GM19397 (cell line): ENCODE measurements at regions not wholly inside any gene's neighbourhood (a gene's known extent, or its start where the extent isn't known, plus 50 kb on each side); places are given as distances from the start of the nearest gene placed in this dataset.

ENCODE experiments used
- ATAC-seq: cut with Tn5 transposase; IDR thresholded peaks from one replicate; pipeline ENCODE4 v1.9.1; 2021; ENCODE audit warnings: mild to moderate bottlenecking, moderate library complexity; ENCODE audit not compliant: unreplicated experiment

- ATAC-seq: no peak
Observed at GRCh38 chr12:77435446-77436091, 370.2 kb upstream of the E2F7 start.

- no peak for ATAC-seq
Observed at GRCh38 chr12:77433799-77434198, 368.4 kb upstream of the E2F7 start.

GRCh38 chr12:77429426-77429825, 364.1 kb upstream of the E2F7 start:
- no peak for ATAC-seq

GRCh38 chr12:77421152-77421551, 355.8 kb upstream of the E2F7 start:
- no peak for ATAC-seq

GRCh38 chr12:77409551-77409950, 344.2 kb upstream of the E2F7 start:
- no peak for ATAC-seq

GRCh38 chr12:77407931-77408330, 342.6 kb upstream of the E2F7 start:
- no peak for ATAC-seq

GRCh38 chr12:77406219-77406905, 341.0 kb upstream of the E2F7 start:
- ATAC-seq: no peak

- ATAC-seq: no peak
Observed at GRCh38 chr12:77402716-77403115, 337.3 kb upstream of the E2F7 start.

- no peak for ATAC-seq
Observed at GRCh38 chr12:77401770-77402081, 336.4 kb upstream of the E2F7 start.

- ATAC-seq: no peak
Observed at GRCh38 chr12:77401064-77401769, 335.8 kb upstream of the E2F7 start.

- ATAC-seq: no peak
Observed at GRCh38 chr12:77392467-77393088, 327.2 kb upstream of the E2F7 start.

GRCh38 chr12:77388445-77389265, 323.3 kb upstream of the E2F7 start:
- no peak for ATAC-seq

- ATAC-seq: no peak
Observed at GRCh38 chr12:77387671-77388070, 322.3 kb upstream of the E2F7 start.

GRCh38 chr12:77387214-77387613, 321.8 kb upstream of the E2F7 start:
- ATAC-seq: no peak

GRCh38 chr12:77384941-77385340, 319.6 kb upstream of the E2F7 start:
- no peak for ATAC-seq

- no peak for ATAC-seq
Observed at GRCh38 chr12:77382096-77382742, 316.9 kb upstream of the E2F7 start.

- ATAC-seq: no peak
Observed at GRCh38 chr12:77377622-77378021, 312.3 kb upstream of the E2F7 start.

- no peak for ATAC-seq
Observed at GRCh38 chr12:77377116-77377515, 311.7 kb upstream of the E2F7 start.

- no peak for ATAC-seq
Observed at GRCh38 chr12:77374673-77375072, 309.3 kb upstream of the E2F7 start.

GRCh38 chr12:77372494-77372893, 307.1 kb upstream of the E2F7 start:
- no peak for ATAC-seq

GRCh38 chr12:77372026-77372425, 306.7 kb upstream of the E2F7 start:
- no peak for ATAC-seq
